Iris pigment epithelial cell (primary cell): ENCODE measurements at regions not wholly inside any gene's neighbourhood (a gene's known extent, or its start where the extent isn't known, plus 50 kb on each side); places are given as distances from the start of the nearest gene placed in this dataset.

Experiments
- DNase-seq: peaks from one replicate; pipeline ENCODE4 v3.0.0-alpha.2; 2011; ENCODE audit warnings: low read depth

DNA sequence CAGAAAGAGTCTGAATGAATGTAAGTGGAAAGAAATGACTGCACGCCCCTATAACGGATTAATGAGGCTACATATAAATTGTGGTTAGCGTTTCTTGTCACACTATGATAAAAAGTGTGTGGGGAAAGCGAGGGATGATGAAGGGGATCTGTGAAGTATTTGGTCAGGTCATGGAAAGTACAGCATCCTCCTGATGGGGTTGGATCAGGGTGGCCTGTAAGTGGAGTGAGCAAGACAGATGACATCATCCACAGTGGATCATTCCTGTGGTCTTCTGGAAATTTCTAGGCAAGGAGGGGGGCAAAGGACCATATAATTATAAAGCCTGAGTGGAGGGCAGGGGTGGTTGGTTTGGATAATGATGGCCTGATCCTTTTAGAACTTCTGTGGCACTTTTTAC is 606.0 kb downstream of the INHBA start:
- DNase-seq, result peak; percentile 66

- DNase-seq, result no peak
These were observed 609.7 kb downstream of the INHBA start for GRCh38 chr7:41093141-41093540.

DNA sequence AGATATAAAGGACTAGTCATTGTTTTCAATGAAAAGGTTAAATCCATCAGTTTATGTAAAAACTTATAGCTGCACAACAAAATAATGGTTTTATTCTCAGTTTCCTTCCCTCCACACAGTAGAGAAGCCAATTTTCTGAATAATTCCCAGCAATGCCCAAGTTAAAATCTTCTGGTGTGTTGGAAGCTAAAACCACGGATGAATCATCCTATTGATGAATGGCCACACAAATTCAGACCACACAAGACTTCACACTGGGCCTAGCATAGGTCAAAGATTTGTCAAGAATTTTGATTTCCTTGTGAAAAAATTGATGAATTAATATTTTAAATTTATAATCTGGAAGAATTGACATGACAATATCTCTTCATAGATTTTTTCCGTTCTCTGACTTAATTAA is 617.6 kb downstream of the INHBA start:
- DNase-seq, result peak; percentile 61

- DNase-seq, result peak; percentile 18
These were observed 618.5 kb downstream of the INHBA start for GRCh38 chr7:41084381-41084780.

GRCh38 chr7:41069635-41070034 is 633.3 kb downstream of the INHBA start:
- no peak for DNase-seq

DNA sequence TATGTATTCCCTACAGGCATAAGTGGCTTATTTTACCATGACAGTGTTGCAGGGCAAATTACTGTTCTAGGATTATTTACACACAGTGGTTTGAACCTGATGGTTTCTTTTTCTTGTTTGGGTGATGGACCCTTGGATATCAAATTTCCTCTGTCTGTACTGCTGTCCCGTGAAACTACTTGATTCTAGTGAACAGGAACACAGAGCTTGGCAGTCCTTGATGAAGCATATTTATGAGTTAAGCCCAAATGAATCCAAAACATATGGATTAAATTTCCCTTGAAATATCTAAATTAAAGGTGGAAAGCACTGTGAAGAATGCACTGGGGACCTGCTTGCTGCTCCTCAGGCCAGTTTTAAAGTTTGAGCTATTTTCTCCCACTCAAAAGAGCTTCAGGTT is 635.3 kb downstream of the INHBA start:
- no peak for DNase-seq

DNA sequence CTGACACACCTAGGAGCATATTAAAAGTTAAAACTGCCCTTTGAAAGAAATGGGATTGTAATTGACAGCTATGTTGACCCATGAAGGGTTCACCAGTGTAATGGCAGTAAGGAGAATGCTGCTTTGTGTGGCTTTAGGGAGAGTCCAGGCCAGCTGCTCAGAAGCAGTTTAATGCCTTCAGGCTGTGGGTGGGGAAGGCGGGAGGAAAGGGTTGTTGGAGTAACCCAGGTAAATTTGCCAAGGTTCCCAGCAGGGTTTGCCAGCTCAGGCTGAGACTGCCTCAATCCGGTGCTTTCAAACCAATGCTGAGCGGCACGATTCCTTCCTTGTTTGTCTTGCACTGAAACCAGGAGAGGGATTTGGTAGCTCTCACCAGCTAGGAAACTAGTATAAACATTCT is 637.2 kb downstream of the INHBA start:
- DNase-seq, result no peak

- DNase-seq, result peak; percentile 17
These were observed 639.8 kb downstream of the INHBA start for GRCh38 chr7:41063116-41063515.

DNA sequence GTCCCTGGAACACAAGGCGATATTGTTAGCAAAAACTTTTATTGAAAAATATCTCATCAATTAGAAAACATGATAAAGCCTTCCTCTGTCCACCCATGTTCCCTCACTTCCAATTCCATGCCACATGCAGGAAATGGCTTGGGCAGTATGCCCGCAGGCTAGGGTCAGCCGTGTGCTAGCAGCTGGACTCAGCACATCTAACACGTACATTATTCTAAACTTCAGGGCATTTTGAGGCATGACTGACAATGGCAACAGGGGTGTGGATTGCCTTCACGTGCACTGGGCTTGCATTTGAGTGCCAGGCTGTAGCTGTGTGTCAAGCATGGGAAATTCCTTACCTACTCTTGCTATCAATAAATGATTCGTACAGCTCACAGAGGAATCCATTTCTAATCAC is 642.1 kb downstream of the INHBA start:
- DNase-seq, result no peak

- DNase-seq, result no peak
These were observed 643.1 kb downstream of the INHBA start for GRCh38 chr7:41059796-41060195.

DNA sequence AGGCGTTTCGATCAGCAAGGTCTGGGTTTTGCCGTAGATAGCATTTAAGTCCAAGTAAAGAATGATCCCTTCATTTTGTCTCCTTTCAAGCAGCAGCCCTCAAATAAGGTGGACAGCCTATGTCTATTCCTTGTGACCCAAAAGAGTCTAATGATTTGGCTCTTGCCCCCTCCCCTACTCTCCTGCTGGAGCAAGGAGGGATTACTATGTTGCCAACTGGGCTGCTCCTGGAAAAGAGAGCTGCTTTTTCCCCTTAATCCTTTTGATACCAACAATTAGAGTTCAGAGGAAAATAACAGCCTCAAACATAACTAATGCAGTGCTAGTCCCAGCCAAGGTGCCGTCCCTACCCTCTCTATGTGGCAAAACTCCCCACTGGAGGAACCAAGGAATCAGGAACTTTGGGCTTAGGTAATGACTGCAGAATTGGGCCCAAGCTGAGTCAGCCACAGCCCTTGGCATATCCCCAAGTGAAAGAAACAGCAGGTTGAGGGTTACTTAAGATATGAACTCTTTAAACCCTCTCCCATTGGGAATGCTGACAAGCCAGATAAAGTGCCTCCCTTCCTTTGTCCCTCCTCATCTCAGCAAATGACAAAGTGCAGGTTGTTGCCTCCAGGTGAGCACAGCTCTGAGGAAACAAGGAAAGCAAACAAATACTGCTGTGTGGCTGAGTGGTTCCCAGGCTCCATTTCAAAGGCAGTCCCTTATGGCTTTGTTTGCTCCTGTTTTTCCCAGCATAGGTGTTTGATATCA is 643.7 kb downstream of the INHBA start:
- peak; percentile 41 for DNase-seq

- no peak for DNase-seq
These were observed 647.8 kb downstream of the INHBA start for GRCh38 chr7:41054960-41055661.

- DNase-seq, result peak; percentile 62
These were observed 649.1 kb downstream of the INHBA start for GRCh38 chr7:41053820-41054219.

DNA sequence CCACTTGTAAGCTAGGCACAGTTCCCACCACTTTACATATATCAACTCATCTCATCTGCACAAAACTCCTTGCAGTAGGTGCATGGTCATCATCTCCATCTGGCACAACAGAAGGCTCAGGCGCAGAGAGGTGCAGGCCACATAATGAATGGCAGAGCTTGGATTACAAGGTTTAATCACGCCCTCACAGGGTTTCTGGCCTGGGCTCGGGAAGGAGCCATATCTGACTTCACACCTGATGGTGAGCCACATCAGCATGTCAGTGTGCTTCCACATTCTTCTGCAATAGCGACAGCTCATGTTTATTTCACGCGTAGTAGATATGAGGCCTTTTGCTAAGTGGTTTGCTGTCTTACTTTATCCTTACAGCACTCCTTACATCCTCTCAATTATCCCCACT is 650.2 kb downstream of the INHBA start:
- no peak for DNase-seq

- no peak for DNase-seq
These were observed 650.7 kb downstream of the INHBA start for GRCh38 chr7:41052201-41052600.

DNA sequence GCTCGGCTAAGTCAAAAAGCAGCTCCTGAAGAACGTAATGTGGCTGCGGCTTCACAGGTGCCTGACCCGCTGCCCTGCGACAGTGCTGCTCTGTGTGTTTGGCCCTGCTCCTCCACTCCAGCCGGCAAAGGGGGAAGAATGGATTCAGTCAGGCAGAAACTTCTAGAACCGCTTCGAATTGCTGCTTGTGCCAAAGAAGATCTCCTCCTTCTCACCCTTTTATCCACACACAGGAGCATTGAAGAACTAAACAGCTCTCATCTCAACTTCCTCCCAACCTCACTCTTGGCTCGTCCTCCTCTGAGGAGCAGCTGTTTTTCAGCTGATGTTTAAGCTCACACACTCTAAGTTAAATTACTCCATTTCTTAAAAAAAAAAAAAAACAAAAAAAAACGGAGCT is 651.4 kb downstream of the INHBA start:
- DNase-seq, result no peak

GRCh38 chr7:41051062-41051461 is 651.8 kb downstream of the INHBA start:
- no peak for DNase-seq

DNA sequence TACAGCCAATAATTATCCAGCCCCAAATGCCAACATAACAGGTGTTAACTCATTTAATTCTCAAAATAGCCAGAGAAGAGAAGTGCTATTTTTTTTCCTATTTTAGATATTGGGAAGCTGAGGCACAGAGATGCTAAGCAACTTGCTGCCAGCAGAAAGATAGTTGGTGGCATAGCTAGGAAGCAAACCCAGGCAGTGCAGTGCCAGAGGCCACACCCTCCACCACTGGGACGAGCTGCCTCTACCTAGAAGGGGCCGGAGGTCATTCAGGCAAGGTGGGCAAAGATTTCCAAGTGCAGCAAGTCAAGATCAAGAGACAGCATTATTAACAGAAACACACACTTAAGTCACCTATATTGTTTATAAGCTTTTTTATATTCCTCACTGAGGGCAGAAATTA is 654.1 kb downstream of the INHBA start:
- no peak for DNase-seq

DNA sequence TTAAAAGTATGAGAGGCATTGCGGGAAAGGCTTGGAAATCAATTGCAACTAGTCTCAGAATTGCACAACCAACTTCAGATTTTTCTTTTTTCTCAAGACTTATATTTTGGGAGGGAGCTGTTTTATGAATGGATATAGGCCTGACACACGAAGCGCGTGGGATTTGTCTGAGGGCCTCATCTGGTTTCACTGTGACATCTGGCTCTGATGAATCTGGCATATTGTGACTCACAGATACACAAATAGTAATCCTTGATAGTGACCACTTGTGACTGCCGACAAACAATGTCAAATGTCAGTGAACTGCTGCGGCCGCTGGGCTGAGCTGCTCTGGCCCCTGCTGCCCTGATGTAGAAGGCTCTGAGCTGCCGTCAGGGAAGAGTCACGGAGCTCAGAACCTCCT is 655.1 kb downstream of the INHBA start:
- DNase-seq, result peak; percentile 26

DNA sequence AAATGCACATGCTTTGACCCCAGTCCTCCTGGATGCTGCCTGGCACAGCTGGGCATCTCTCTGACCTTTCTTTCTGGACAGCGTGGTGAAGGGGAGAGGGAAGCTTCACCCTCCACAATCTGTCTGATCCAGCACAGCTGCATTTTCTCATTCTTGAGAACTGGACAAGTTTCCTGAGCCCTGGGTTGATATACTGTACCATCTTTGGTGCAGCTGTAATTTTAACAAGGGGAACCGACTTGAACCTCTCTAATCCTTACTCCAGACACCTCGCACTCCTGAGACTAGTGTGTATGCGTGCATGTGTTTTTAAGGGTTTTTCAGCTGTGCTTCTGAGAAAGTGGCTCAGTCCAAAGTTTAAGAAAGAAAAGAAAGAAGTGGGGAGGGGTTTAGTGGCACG is 655.7 kb downstream of the INHBA start:
- DNase-seq, result no peak

DNA sequence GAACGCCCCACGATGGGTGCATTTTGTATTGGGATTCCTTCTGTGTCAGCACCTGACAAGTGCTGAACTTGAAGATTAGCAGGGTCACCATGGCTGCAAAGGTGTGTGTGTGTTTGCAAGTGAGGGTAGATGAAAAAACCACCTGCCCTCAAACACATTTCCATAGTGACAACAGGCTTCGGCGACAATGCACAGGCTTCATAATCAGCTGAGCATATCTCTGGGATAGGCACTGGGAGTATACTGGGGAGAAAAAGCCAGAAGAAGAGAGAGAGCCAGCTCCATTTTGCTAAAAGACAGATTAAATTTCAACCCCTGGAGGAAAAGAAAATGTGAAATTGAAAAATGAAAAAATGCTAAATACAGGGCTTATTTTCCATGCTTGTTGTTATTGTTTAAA is 656.1 kb downstream of the INHBA start:
- DNase-seq, result no peak

DNA sequence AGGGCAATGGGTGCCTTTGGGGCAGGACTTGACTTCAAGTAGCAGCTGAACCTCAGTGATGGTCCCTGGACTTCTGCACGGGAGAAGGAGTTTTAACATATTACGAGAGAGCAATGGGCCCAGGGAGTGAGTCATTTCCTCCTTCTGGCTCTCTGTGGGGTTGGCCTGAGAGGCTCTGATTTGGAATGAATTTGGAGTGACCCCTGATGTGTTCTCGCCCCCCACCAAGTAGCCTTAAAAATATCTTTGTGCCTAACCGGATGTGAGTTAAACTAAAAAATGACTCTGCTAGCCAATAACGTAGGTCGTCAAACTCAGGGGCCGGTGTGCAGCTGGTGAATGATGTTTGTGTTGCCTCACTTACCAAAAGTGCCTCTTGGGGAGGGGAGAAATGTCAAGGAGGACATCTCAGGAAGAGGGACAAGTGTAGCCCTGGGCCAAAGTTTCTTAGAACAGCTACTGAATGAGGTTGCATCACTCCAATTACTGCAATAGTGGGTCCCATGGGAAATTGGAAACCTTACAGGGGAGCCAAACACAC is 656.6 kb downstream of the INHBA start:
- peak; percentile 58 for DNase-seq

DNA sequence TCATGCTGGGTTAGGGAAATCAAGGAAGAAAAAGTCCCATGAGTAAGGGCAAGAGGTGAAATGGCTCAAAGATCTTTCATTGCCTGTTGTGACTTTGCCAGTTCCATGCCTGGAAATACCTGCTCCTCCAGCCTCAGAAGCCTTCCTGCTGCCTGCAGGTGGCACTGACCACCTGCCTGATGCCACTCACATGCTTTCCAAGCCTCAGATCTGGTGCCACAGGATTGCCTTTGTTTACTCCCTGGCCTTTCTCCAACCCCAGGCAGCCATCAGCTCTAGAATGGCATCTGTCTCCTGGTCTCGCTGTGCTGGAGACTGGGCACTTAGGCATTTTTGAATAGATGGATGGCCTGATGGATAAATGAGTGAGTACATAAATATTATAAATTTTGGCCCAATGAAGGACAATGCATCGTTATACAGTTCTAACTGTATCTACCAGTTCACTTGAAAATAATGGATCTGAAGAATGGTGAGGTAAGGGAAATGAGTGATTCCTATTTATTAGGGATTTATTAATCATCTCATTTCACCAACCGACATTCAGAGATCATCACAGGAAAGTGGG is 657.2 kb downstream of the INHBA start:
- DNase-seq, result no peak
